DMS53 treated with DMSO at 0.1 percent for 48 hours (cell line): ENCODE measurements at regions not wholly inside any gene's neighbourhood (a gene's known extent, or its start where the extent isn't known, plus 50 kb on each side); places are given as distances from the start of the nearest gene placed in this dataset.
"Not testable (repeated sequence)": the region's sequence is repeated elsewhere in the genome, so short reads cannot be mapped to it uniquely, and the experiment has no call there.

Experiments used
- DNase-seq: peaks from one replicate; lab custom pipeline; 2025; ENCODE audit not compliant: unreplicated experiment; lab: John Stamatoyannopoulos, UW

DNA sequence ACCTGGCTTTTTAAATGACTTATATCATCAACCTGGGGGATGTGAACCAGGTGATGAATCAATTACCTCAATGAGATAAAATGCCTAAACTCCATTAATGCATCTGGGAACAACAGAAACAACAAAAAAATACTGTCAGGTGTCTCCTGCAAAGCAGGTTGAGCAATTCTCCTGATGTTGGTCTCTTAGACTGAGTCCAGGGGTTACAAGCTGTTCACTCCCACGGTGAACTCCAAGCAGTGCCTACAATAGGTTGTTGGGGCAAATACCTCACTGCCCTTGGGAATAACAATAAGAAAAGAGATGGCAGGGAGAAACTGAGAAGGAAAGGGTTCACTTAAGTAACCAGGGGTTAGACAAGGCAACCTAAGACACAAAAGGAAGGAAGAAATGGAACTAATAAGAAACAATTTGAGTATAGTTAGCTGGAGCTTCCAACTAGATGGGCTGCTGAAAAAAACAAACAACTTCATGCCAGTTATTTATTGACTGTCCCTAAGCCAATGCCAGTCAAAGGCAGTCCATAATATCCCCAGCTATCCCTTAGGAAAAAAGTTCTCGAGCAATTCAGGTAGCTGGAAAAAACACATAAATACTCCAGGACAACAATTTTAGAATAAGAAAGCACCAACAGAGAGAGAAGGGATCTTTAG lies 97.6 kb upstream of the MAGI3 start:
- no peak for DNase-seq

DNA sequence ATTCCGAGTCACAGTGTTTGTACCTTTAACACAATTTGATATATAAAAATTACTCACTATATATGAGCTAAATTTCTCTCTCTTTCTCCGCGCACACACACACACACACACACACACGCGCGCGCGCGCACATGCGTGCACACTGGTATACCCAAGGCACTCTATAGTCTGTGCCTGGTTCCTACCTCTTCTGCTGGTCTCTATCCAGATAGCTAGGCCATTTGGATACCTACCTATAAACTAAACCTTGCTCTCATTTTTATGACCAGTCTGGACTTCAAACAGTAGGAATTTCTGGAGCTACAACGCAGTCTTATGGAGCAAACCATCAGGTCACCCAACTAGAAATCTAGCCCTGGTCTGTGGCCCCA lies 97.1 kb upstream of the MAGI3 start:
- DNase-seq: no peak

DNA sequence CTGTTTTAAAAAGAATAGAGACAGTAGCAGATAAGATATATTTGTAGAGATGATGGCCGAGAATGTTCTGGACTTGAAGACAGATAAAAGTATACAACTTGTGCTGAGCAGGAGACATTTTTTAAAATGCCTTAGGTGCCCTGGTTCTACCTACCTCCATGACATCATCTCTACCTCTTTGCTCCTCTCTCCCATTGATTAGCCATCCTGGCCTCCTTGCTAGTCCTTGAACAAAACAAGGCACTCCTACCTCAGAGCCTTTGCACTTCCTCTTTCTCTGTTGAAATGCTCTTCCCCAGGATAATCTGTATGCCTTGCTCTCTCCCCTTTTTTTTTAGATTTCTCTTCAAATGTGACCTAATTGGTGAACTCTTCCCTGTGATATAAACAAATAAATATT lies 92.6 kb upstream of the MAGI3 start:
- no peak for DNase-seq

DNA sequence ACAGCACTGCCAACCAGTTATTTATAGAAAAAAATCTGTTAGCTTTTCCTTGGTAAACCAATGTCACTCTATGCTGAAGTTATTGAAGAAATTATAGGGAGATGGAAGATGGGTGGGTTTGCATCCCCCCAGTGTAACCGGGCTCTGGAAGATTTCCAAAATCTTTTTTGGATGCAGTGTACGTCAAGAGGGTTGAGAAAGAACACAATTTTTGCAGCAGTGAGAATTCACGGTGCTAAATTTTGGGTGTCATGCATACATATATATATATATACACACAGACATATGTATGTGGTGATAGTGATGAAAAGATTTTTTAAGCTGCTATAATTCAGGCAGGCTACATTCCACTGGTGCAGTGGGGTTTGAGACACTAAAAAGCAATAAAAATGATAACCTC lies 91.4 kb upstream of the MAGI3 start:
- DNase-seq: no peak

DNA sequence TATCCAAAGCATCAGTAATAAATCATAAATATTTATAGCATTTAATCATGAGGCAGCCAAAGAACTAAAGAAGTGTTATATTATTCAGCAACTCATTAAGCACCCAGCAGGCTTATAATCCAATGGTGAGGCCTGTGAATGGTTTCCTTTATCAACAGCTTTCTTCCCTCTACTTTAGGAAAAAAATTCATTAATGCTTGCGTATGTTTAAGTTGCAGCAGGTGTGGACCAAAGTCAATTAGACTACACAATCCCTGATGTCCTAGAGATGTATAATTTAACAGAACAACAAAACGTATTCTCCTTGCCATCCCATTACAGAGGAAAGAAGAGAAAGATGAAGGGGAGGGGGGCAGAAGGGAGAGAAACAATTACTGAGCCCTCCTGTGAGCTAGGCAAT lies 87.7 kb upstream of the MAGI3 start:
- DNase-seq: no peak

DNA sequence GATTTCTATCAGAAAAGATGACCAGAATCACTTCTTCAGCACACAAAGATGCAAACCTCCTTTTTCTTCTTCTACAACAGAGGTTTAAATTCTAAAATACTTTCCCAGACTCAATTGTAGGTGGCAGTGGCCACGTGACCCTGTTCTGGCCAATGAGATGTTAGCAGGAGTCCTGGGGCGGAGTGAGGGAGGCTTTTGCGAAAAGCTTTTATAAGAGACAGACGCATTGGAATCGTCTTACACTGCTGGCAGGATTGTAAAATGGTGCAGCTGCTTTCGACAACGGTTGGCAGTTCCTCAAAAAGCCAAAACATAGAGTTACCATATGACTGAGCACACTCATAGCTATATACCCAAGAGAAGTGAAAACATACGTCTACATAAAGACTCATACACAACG lies 87.0 kb upstream of the MAGI3 start:
- DNase-seq: no peak

DNA sequence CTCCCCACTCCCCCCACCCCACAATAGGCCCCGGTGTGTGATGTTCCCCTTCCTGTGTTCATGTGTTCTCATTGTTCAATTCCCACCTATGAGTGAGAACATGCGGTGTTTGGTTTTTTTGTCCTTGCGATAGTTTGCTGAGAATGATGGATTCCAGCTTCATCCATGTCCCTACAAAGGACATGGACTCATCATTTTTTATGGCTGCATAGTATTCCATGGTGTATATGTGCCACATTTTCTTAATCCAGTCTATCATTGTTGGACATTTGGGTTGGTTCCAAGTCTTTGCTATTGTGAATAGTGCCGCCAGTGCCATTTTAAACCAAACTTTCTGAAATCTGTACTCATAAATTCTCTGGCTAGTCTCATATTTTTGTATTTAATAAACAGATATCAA lies 85.3 kb upstream of the MAGI3 start:
- DNase-seq: not testable (repeated sequence)

DNA sequence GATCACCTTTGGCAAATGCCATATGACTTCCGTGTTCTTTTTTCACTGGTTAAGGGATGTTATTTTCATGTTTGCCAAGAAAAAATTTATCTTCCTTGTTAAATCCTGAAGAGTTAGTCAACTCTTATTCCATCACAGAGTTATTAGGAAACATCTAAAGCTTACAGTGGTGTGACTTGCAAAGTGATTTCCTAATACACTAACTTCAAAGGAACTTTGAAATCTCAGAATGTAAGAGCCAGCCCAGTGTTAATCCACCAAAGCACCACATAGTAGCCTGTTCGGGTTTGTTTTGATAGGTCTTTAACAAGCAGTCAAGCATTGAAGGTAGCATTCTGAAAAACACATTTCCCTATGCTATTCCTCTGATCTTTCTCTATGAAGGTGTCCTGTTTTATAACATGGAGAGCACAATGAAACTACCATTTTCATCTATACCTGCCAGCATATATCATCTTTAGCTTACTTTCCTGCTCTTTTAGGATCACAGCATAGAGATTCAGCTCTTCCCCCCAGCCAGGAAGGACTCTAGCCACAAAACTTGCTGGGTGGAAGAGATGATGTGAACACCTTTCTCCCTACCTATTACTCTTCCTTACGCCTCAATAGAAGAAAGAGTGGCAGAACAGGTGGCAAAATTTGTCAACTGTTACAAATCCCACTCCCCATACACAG lies 82.4 kb upstream of the MAGI3 start:
- peak; percentile 11 for DNase-seq

DNA sequence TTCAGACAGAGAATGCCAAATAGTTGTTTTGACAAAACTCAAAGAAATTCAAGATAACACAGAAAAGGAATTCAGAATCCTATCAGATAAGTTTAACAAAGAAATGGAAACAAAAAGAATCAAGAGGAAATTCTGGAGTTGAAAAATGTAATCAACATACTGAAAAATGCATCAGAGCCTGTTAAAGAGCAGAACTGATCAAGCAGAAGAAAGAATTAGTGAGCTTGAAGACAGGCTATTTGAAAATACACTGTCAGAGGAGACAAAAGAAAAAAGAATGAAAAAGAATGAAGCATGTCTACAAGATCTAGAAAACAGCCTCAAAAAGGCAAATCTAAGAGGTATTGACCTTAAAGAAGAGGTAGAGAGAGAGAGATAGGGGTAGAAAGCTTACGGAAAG lies 77.7 kb upstream of the MAGI3 start:
- DNase-seq: not testable (repeated sequence)

DNA sequence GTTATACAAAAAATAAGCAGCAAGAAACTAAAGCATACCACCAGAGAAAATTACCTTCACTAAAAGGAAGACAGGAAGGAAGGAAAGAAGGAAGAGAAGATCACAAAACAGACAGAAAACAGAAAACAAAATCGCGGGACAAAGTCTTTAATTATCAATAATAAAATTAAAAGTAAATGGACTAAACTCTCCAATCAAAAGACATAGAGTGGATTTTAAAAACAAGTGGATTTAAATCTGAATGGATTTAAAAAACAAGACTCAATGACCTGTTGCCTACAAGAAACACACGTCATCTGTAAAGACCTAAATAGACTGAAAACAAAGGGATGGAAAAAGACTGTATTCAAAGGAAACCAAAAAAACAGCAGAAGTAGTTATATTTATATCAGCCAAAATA lies 75.7 kb upstream of the MAGI3 start:
- no peak for DNase-seq

DNA sequence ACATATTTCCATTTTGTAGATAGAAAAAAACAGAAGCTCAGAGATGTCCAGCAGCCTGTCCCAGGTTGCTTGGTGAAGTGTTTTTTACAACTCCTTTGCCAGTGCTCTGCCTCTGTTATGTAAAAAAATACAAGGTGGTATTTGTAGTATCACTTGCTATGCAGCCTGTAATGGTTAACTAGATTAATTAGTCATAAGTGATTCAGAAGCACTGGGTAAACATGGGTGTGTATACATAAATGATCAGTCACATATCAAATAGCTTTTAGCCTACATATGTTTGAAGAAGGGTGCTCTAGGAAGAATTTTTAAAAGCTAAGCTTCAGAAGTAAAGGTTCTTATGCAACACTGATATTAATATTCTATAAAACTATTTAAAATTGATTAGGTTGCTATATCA lies 70.0 kb upstream of the MAGI3 start:
- peak; percentile 82 for DNase-seq

DNA sequence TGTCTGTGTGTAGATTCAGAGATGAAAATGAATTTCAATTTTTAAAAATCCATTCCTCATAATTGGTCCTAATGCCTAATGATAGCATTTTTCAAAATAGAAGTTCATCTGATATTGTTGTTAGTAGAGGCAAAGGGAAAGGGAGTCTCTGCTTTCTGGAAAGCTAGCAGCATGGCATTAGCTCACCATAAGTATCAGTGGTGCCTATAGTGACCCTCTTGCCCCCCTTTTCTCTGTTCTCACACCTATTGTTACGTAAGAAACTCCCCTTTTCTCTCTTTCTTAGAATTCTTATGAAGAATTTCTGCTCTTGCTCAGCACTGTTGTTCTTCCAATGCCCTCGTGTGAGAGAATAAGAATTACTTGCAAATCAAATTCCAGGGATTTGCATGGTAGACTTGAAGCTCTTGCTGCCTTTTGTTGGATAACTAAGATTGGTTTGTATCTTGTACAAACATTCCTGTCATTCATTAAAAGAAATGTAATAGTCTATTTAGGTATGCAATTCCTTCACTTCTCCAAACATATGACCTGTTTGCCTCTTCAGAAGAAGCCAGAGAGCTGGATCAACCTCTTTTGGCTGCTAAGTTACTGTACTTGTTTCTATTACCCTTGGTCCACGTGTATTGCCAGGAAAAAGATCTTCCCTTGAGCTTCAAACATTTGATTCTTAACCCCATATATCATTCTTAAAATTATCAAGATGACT lies 69.2 kb upstream of the MAGI3 start:
- DNase-seq: no peak

DNA sequence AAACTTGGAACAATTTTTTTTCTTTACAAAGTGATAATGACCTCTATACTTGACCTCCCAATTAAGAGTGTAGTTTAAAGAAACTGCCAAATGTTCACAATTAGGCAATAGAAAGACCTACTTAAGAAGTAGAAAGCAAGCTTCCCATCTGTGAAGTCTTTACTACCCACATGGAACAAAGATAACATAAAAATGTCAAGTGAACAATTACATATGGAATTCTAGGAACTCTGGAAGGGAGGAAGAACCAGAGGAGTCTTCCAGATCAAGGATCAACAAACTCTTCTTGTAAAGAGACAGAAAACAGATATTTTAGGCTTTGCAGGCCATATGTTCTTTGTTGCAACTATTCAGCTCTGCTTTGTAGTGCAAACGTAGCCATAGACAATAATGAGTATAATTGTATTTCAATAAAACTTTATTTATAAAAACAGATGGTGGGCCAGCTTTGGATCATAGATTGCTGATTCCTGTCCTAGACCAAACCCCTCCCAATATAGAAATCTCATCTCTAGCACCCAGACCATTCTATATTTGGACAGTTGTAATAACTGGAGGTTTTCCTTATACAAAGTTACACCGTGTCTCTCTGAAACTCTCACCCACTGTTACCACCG lies 68.4 kb upstream of the MAGI3 start:
- no peak for DNase-seq

DNA sequence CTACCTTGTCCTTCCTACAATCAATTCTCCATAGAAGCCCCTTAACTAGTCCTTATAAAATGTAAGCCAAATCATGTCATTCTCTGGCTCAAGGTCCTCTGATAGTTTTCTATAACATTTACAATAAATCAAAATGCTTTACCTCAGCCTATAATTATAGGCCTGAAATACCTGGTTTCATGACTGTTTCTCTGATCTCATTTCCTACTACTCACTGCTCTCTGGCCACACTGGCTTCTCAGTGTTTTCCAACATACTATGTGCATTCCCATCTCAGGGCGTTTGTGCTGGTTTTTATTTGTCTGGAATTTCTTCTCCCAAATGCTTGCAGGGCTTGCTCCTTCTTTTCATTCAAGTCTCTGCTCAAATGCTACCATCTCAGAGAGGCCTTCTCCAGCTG lies 67.9 kb upstream of the MAGI3 start:
- no peak for DNase-seq

DNA sequence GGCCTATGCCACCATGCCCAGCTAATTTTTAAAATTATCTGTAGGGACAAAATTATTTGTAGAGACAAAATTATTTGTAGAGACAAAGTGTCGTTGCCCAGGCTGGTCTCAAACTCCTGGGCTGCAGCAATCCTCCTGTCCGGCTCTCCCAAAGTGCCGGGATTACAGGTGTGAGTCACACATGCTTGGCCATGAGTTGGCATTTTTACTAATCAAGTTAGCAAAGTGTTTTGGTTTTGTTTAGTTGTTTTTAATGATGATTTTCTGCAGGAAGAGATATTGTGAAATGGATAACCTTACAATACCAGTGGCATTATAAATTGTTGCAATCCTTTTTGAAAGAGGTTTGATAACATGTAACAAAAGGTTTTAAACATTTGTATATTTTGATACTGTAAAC lies 65.3 kb upstream of the MAGI3 start:
- DNase-seq: no peak

DNA sequence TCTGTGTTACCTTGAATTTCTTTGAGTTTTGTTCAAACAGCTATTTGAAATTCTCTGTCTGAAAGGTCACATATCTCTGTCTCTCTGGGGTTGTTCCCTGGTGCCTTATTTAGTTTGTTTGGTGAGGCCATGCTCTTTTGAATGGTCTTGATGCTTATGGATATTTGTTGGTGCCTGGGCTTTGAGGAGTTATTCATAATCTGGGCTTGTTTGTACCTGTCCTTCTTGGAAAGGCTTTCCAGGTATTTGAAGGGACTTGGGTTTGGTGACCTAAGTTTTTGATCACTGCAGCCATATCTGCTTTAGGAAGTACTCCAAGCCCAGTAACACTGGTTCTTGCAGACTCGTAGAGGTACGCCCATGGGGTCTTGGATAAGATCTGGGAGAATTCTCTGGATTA lies 63.3 kb upstream of the MAGI3 start:
- DNase-seq: no peak

DNA sequence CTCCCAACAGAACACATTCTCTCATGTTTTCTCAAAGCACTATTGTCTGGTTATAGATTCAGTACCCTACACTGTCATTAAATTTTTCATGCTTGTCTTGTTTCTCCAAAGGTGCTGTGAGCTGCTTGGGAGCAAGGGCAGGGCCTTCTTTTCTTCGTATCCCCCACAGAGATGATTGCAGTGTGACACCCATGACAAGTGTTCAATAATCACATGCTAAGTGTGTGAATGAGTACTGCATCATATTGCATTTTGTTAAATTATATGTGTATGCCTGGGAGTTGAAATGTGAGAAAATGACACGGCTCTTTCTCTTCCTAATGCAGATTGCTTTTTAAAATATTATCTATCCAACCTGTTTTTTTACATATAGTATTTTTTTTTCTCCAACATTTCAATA lies 57.3 kb upstream of the MAGI3 start:
- DNase-seq: no peak

DNA sequence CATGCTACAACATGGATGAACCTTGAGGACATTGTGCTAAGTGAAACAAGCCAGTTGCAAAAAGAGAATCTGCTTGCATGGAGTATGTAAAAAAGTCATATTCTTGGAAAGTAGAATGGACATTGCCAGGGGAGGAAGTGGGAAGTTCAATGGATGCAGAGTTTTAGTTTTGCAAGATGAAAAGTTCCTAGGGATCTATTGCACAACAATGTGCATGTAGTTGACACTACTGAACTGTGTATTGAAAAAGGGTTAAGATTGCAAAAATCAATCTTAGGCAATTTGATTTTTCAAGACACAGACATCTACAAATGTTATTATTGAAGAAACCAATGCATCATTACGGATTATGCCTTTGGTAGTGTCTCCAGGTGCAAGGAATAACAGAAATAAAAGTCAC lies 50.3 kb upstream of the MAGI3 start:
- no peak for DNase-seq
